ENCODE measurements at regions not wholly inside any gene's neighbourhood (a gene's known extent, or its start where the extent isn't known, plus 50 kb on each side); places are given as distances from the start of the nearest gene placed in this dataset.

DNA sequence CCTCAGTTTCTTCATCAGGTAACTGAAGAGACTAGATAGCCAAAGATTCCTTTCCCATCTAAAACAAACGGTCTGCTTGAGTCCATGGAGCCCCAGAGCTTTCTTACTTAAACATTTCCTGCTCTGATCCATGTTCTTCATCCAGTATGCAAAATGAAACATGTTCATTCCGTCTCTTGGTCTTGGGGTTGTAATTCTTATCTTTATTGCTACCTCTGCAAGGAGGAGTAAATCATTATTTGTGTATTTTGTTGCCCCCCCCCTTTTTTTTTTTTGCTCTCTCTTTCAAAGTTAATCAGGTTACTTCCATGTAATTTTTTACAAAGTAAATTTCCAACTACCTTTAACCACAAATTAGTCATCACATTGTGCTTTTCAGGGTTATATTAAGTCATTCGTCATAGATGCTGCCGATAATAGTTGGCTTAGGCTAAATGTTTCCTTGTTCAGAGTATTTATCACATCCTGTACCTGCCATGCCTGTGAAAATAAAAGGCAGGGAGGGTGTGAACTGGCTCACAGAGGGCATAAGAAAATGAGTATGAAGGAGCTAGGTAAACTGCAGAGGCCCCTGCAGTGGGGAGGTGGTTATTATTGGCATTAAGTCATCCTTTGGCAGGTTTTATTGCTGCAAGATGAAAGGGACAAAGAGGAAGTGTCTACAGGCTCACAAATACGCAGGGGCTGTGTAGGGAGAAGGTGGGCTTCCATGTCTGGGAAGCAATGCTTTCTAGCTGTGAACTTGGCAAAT, 76.7 kb upstream of the HS3ST1 start:
- intact Hi-C loops (cut with micrococcal nuclease; ENCODE audit: unreplicated experiment) (no loop called here), in situ Hi-C loops (cut with HindIII; ENCODE audit: extremely low pct_ligation_motif_present, low pct_unique_long_range_greater_than_20kb) (no loop called here)
- H3K9me3 ChIP-seq (ENCODE audit: low read length): peaks cover 40% of the 10 kb centered on the region
- DNase-seq (ENCODE audit: low spot score) (no peak), FAIRE-seq (no peak), ATAC-seq (no peak)
- H3K79me2 ChIP-seq (ENCODE audit: insufficient read depth, low read length): no peaks in the 10 kb centered on the region
- no peaks in the 10 kb centered on the region for H3K4me1 ChIP-seq (ENCODE audit: insufficient read depth, low read length)
- no peak for TF ChIP-seq KLF9 (CRISPR knock-in tag; IDR thresholded peaks at IDR 0.05; ENCODE audit: low read depth)
- no peak for TF ChIP-seq ZNF678 (CRISPR knock-in tag; IDR thresholded peaks at IDR 0.05)
- TF ChIP-seq MYC (CRISPR knock-in tag; IDR thresholded peaks at IDR 0.05; ENCODE audit: borderline replicate concordance): no peak
- no peak for TF ChIP-seq NFAT5 (CRISPR knock-in tag; IDR thresholded peaks at IDR 0.05)
- BruUV-seq (replicated peaks): no TSS peak
- H3K9ac ChIP-seq (ENCODE audit: insufficient read depth, low read depth, low read length): no peak overlapping the region
- no peak overlapping the region for H2AFZ ChIP-seq (ENCODE audit: low read length)
- CTCF ChIA-PET (ENCODE audit: low intra/inter-chr PET ratio, low total read pairs): no interaction called here
- 6% methylated on average over 5 of the region's 5 CpGs for WGBS (ENCODE audit: low lambda C conversion rate)
- no peak overlapping the region for H3K4me3 ChIP-seq (replicated peaks in 1 of 3; ENCODE audit: insufficient read depth in 1 of 3, low read depth in 2 of 3, low read length in 3 of 3)
- no peaks in the 10 kb centered on the region for H3K36me3 ChIP-seq (replicated peaks in 1 of 2; ENCODE audit: control insufficient read depth in 1 of 2, insufficient read depth in 2 of 2, low read length in 2 of 2)
- H3K27ac ChIP-seq (ENCODE audit: extremely low read length, insufficient read depth, low read length): no peak overlapping the region
- POLR2A ChIA-PET: no interaction called here
- no peaks in the 10 kb centered on the region for H4K20me1 ChIP-seq (ENCODE audit: insufficient read depth, low read length)
- H3K4me2 ChIP-seq (ENCODE audit: low read depth, low read length): no peak overlapping the region
- H3K27me3 ChIP-seq (ENCODE audit: control insufficient read depth in 1 of 2, insufficient read depth in 2 of 2, low read length in 2 of 2): no peaks in the 10 kb centered on the region

Measured in HepG2 (cell line).